HG03103 (cell line): ENCODE measurements at regions not wholly inside any gene's neighbourhood (a gene's known extent, or its start where the extent isn't known, plus 50 kb on each side); places are given as distances from the start of the nearest gene placed in this dataset.
"Not testable (repeated sequence)": the region's sequence is repeated elsewhere in the genome, so short reads cannot be mapped to it uniquely, and the experiment has no call there.

Source experiments
- ATAC-seq: cut with Tn5 transposase; IDR thresholded peaks from one replicate; pipeline ENCODE4 v1.9.1; 2021; ENCODE audit warnings: low read depth; ENCODE audit not compliant: unreplicated experiment

GRCh38 chr11:8768625-8769333, 86.2 kb downstream of the RPL27A start:
- no peak for ATAC-seq

GRCh38 chr11:8772571-8773519, 90.3 kb downstream of the RPL27A start:
- ATAC-seq = no peak

GRCh38 chr11:8773916-8774539, 91.4 kb downstream of the RPL27A start:
- ATAC-seq = no peak

- not testable (repeated sequence) for ATAC-seq
These were observed 92.3 kb downstream of the RPL27A start for GRCh38 chr11:8774916-8775315.

GRCh38 chr11:8775332-8775731, 92.7 kb downstream of the RPL27A start:
- no peak for ATAC-seq

GRCh38 chr11:8775734-8776133, 93.1 kb downstream of the RPL27A start:
- ATAC-seq = no peak

GRCh38 chr11:8776209-8776608, 93.6 kb downstream of the RPL27A start:
- ATAC-seq = no peak

GRCh38 chr11:8777907-8778767, 95.5 kb downstream of the RPL27A start:
- ATAC-seq = peak; percentile 71

- no peak for ATAC-seq
These were observed 96.5 kb downstream of the RPL27A start for GRCh38 chr11:8779107-8779506.

- no peak for ATAC-seq
These were observed 97.1 kb downstream of the RPL27A start for GRCh38 chr11:8779732-8780131.

GRCh38 chr11:8784954-8785353, 102.4 kb downstream of the RPL27A start:
- ATAC-seq = no peak

GRCh38 chr11:8785457-8785856, 102.9 kb downstream of the RPL27A start:
- ATAC-seq = no peak

- no peak for ATAC-seq
These were observed 103.4 kb downstream of the RPL27A start for GRCh38 chr11:8785998-8786397.

- no peak for ATAC-seq
These were observed 104.3 kb downstream of the RPL27A start for GRCh38 chr11:8786933-8787332.

GRCh38 chr11:8787372-8787771, 104.8 kb downstream of the RPL27A start:
- ATAC-seq = no peak

- no peak for ATAC-seq
These were observed 106.0 kb downstream of the RPL27A start for GRCh38 chr11:8788616-8789015.

GRCh38 chr11:8789864-8790263, 107.3 kb downstream of the RPL27A start:
- no peak for ATAC-seq

GRCh38 chr11:8790968-8791367, 108.4 kb downstream of the RPL27A start:
- no peak for ATAC-seq

- no peak for ATAC-seq
These were observed 110.1 kb downstream of the RPL27A start for GRCh38 chr11:8792710-8793109.

- no peak for ATAC-seq
These were observed 110.7 kb downstream of the RPL27A start for GRCh38 chr11:8793114-8793777.
